DOHH2 (cell line): ENCODE measurements at regions not wholly inside any gene's neighbourhood (a gene's known extent, or its start where the extent isn't known, plus 50 kb on each side); places are given as distances from the start of the nearest gene placed in this dataset.

ENCODE experiments used
- CTCF ChIP-seq: fragments of 200-600 bp; sonication (generic); IDR thresholded peaks from one replicate; pipeline ENCODE4 v1.5.1; 2014; ENCODE audit warnings: antibody characterized with exemption, mild to moderate bottlenecking, low read depth, low read length; ENCODE audit not compliant: poor library complexity, severe bottlenecking
- EZH2phosphoT487 ChIP-seq: fragments of 200-600 bp; sonication (generic); IDR thresholded peaks from 2 replicates; pipeline ENCODE4 v1.6.1; 2017; ENCODE audit warnings: borderline replicate concordance, mild to moderate bottlenecking, antibody characterized with exemption, low read length, moderate library complexity, mixed read lengths

GRCh38 chr5:131008329-131008728, 156.7 kb downstream of the HINT1 start:
- no peak for TF ChIP-seq CTCF
- no peak for TF ChIP-seq EZH2phosphoT487
